Lung microvascular endothelial cell (primary cell): ENCODE measurements at regions not wholly inside any gene's neighbourhood (a gene's known extent, or its start where the extent isn't known, plus 50 kb on each side); places are given as distances from the start of the nearest gene placed in this dataset.

Source experiments
- DNase-seq, 2 donors: peaks; one replicate each; pipeline versions ENCODE4 v3.0.0 to v3.0.0-alpha.2; 2010; ENCODE audit warnings: low read depth in 2 of 2

- DNase-seq: no peak
These were observed 185.1 kb downstream of the CLIC5 start for GRCh38 chr6:45830441-45831139.

DNA sequence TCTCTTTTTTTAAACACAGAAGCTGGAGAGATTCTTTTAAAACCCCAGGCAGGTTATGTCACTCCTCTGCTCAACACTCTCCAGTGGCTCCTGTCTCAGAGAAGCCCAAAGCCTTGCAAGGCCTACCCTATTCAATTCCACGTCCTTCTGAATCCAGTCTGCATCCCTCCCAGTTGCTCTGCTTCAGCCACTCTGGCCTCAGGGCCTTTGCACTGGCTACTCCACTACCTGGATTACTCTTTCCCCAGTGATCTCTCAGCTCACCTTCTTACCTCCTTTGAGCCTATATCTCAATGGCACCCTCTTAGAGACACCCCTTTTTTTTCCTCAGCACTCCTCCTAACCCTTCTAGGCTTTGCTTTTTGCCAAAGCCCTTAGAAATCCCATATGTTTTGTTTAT, 185.8 kb downstream of the CLIC5 start:
- no peak for DNase-seq

- no peak for DNase-seq
These were observed 187.6 kb downstream of the CLIC5 start for GRCh38 chr6:45827952-45828530.

DNA sequence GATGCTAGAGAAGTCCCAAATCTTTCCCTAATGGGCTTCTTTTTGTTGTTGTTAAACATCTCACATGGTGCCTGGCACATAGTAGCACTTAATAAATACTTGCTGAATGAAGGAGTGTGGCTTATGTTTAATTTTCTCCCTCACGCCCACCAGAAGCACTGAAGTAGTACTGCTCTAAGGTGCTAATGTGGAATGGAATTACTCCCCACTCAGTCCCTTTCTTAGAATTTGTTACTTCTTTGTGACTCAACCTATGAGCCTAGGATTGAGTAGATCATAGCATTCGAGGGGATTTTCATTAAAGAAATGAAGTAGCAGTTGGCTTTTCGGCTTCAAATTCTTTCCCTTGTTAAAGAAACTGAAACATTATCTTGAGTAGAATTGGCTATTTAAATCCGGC, 192.8 kb downstream of the CLIC5 start:
- DNase-seq: no peak

- DNase-seq: no peak
These were observed 193.3 kb downstream of the CLIC5 start for GRCh38 chr6:45822246-45822812.

DNA sequence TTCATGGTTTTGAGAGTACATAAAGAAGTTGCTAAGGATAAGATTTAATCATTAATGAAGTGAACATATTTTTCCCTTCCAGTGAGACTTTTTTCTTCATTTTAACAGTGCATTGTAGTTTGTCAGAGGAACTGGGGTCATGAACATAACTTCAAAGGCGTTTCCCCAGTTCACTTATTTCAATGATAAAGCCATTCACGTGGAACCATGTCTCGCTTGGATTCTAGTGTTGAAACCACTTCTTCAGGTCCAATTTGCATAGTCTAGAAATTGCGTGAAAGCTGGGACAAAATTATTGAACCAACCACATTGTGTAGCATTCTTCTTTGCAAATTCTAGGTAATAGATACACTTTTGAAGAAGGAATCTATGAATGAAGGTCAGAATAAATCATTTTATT, 197.0 kb downstream of the CLIC5 start:
- DNase-seq: no peak

- no peak for DNase-seq
These were observed 198.9 kb downstream of the CLIC5 start for GRCh38 chr6:45816674-45817297.

DNA sequence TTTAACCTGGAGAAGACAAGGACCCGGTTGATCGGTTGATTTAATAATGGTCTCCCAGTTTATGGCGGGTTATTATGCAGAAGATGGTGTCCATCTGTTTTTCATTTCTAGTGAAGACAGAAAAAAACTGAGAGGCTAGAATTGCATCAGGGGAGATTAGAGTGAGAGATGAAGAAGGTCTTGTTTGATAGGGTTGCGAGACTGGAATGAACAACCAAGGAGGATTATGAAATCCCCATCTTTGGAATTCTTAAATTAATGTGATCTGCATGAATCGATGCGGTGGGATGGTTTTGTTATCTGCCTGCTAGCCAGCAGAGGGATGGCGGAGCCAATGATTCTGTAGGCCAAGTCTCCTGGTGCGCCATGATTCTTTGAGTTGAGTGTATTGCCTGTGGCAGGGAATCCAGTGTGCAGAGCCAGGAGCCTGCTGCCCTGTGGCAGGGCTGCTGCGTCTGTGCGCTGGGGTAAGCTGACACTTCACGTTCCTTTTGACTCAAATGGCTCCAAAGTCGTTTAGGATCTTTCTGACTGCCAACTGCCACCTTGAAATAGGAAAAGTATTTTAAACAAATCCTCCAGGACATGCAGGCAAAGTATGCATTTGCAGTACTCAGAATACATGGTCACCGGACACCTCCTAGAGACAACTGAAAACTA, 200.1 kb downstream of the CLIC5 start:
- no peak for DNase-seq

- no peak for DNase-seq
These were observed 200.9 kb downstream of the CLIC5 start for GRCh38 chr6:45814772-45815171.

- no peak for DNase-seq
These were observed 201.7 kb downstream of the CLIC5 start for GRCh38 chr6:45813943-45814342.

- DNase-seq: no peak
These were observed 202.7 kb downstream of the CLIC5 start for GRCh38 chr6:45812922-45813321.

- DNase-seq: no peak
These were observed 206.7 kb downstream of the CLIC5 start for GRCh38 chr6:45808917-45809316.

DNA sequence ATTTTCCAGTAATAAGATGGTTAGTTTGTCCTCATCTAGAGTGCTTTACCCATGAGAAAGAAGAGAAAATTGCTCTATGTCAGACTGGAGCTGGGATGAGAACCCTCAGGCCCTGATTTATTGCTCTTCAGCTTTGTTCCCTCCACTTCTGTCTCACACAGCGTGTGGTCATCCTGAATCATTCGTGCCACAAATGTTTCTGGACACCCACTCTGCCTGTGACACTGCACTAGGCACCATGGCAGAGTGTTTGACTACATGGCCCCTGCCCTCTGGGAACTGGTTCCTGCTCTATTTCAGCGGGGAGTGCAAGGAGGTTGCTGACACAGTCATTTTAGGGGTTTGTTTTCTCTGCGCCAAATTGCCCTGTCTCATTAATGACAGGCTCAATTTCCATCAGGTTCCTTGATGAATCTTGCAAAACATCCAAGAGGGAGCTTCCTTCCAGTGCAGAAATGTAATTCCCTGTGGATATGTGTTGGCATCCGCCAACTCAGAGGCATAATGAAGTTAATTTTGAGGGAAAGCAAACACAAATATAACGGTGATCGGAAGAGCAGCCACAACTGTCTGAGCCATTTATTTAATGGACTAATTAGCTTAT, 207.5 kb downstream of the CLIC5 start:
- no peak for DNase-seq

GRCh38 chr6:45807311-45808041, 208.2 kb downstream of the CLIC5 start:
- no peak for DNase-seq

GRCh38 chr6:45806172-45806571, 209.5 kb downstream of the CLIC5 start:
- DNase-seq: no peak

GRCh38 chr6:45803071-45803470, 212.6 kb downstream of the CLIC5 start:
- DNase-seq: no peak

DNA sequence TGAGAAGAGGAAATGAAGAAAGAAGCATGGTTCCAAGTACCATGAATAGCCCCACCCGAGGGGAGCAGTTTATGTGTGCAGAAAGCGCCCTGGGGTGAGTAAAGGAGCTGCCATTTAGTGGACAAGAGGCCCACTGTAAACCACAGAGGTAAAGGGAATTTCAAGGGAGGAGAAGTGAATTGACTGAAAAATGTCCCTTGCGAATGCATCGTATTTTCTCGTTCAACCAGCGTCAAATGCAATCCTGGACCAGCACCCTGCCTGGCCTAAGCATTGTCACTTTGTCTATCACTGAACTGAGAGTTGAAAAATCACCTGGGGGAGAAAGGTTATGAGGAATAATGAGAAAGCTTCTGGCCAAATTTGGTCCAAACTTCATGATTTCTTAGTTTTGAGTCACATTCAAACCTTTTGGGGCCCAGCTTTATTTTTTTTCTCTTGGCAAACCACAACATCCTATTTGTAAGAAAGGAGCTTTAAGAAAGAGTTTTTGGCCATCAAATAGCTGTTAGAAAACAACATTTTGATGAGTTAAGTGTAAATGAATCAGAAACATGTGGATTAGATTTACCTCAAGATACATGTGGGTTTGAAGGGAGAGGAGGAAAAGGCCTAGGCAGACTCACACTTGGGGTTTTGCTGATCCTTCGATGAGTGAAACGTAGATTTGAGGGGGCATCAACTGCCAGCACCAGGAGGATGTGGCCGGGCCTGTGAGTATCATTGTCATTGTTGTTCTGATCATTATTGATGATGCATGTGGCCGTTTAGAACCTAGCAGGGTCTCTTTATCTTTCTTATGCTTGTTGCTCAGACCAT, 214.0 kb downstream of the CLIC5 start:
- DNase-seq: no peak

GRCh38 chr6:45800911-45801310, 214.7 kb downstream of the CLIC5 start:
- DNase-seq: no peak

DNA sequence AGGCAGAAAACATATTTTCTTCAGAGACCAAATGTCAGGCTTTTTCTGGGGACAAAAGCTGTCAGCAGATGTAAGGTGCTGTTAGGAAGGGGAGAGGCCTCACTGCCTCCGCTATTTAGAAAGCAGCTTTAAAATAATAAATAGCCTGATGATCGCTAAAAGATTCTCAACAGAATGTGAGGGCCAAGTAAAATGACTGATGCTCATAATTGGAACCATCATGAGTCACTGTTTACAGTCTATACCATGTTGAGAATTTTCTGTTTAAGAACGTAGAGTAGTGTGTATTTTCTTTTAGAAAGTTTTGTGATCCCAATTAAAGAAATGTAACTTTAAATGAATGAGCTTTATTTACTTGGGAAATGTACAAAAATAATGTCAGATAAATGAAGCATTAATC, 220.0 kb downstream of the CLIC5 start:
- DNase-seq: no peak

DNA sequence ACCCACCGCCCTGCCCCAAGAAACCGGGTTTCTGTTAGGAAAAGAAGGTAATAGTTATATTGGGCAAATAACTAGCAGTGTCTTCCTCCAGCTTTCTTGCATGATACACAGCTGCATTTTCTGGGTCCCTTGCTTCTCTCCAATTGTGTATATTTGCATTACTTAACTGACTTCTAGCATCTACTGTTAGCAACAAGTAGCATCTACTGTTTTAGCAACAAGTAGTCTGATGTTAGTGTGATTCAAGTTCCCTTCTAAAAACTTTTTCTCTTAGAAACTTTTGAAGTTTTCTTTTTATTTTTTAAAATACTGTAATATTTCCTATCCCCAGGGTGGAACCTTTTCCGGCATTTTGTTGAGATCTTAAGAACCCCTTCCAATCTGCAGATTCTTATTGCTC, 221.2 kb downstream of the CLIC5 start:
- no peak for DNase-seq
